ENCODE measurements at regions not wholly inside any gene's neighbourhood (a gene's known extent, or its start where the extent isn't known, plus 50 kb on each side); places are given as distances from the start of the nearest gene placed in this dataset.

- DNase-seq (ENCODE audit: low spot score): no peak
Measured at GRCh38 chr3:144079634-144080033, 108.0 kb downstream of the DIPK2A start.

GRCh38 chr3:144084929-144085328 lies 113.3 kb downstream of the DIPK2A start:
- DNase-seq (ENCODE audit: low spot score): no peak

GRCh38 chr3:144085964-144086363 lies 114.3 kb downstream of the DIPK2A start:
- DNase-seq (ENCODE audit: low spot score): no peak

GRCh38 chr3:144096016-144096415 lies 124.4 kb downstream of the DIPK2A start:
- no peak for DNase-seq (ENCODE audit: low spot score)

- no peak for DNase-seq (ENCODE audit: low spot score)
Measured at GRCh38 chr3:144097163-144097562, 125.5 kb downstream of the DIPK2A start.

- no peak for DNase-seq (ENCODE audit: low spot score)
Measured at GRCh38 chr3:144098691-144099090, 127.1 kb downstream of the DIPK2A start.

- no peak for DNase-seq (ENCODE audit: low spot score)
Measured at GRCh38 chr3:144102421-144102820, 130.8 kb downstream of the DIPK2A start.

- peak; percentile 41 for DNase-seq (ENCODE audit: low spot score)
Measured at GRCh38 chr3:144104186-144104585, 132.6 kb downstream of the DIPK2A start.

GRCh38 chr3:144104679-144105078 lies 133.1 kb downstream of the DIPK2A start:
- DNase-seq (ENCODE audit: low spot score): no peak

GRCh38 chr3:144105542-144105941 lies 133.9 kb downstream of the DIPK2A start:
- DNase-seq (ENCODE audit: low spot score): no peak

GRCh38 chr3:144106970-144107369 lies 135.3 kb downstream of the DIPK2A start:
- DNase-seq (ENCODE audit: low spot score): no peak

- DNase-seq (ENCODE audit: low spot score): no peak
Measured at GRCh38 chr3:144107923-144108322, 136.3 kb downstream of the DIPK2A start.

GRCh38 chr3:144109944-144110343 lies 138.3 kb downstream of the DIPK2A start:
- DNase-seq (ENCODE audit: low spot score): peak; percentile 37

- peak; percentile 40 for DNase-seq (ENCODE audit: low spot score)
Measured at GRCh38 chr3:144112036-144112435, 140.4 kb downstream of the DIPK2A start.

- no peak for DNase-seq (ENCODE audit: low spot score)
Measured at GRCh38 chr3:144112437-144112836, 140.8 kb downstream of the DIPK2A start.

GRCh38 chr3:144114767-144115166 lies 143.1 kb downstream of the DIPK2A start:
- DNase-seq (ENCODE audit: low spot score): no peak

GRCh38 chr3:144119633-144120032 lies 148.0 kb downstream of the DIPK2A start:
- peak; percentile 33 for DNase-seq (ENCODE audit: low spot score)

- DNase-seq (ENCODE audit: low spot score): no peak
Measured at GRCh38 chr3:144121661-144122060, 150.0 kb downstream of the DIPK2A start.

GRCh38 chr3:144127014-144127413 lies 155.4 kb downstream of the DIPK2A start:
- no peak for DNase-seq (ENCODE audit: low spot score)

- DNase-seq (ENCODE audit: low spot score): no peak
Measured at GRCh38 chr3:144127700-144128099, 156.1 kb downstream of the DIPK2A start.

GRCh38 chr3:144128108-144128892 lies 156.7 kb downstream of the DIPK2A start:
- no peak for DNase-seq (ENCODE audit: low spot score)

- no peak for DNase-seq (ENCODE audit: low spot score)
Measured at GRCh38 chr3:144129536-144130214, 158.1 kb downstream of the DIPK2A start.

GRCh38 chr3:144141074-144141473 lies 169.5 kb downstream of the DIPK2A start:
- no peak for DNase-seq (ENCODE audit: low spot score)

GRCh38 chr3:144141496-144141895 lies 169.9 kb downstream of the DIPK2A start:
- DNase-seq (ENCODE audit: low spot score): no peak

Data from Ammon's horn (tissue), 1 donor.